Astrocyte of the cerebellum (primary cell): ENCODE measurements at regions not wholly inside any gene's neighbourhood (a gene's known extent, or its start where the extent isn't known, plus 50 kb on each side); places are given as distances from the start of the nearest gene placed in this dataset.

ENCODE experiments used
- DNase-seq: peaks from one replicate; pipeline ENCODE4 v3.0.0-alpha.2; 2011; ENCODE audit warnings: low read depth
- H3K4me3 ChIP-seq: 2 replicates; pipeline ENCODE4 v1.5.1; 2011; ENCODE audit warnings: mild to moderate bottlenecking, low read depth, low read length, moderate library complexity
- CTCF ChIP-seq: IDR thresholded peaks from 2 replicates; pipeline ENCODE4 v1.5.1; 2012; ENCODE audit warnings: low read length, low read depth, moderate library complexity, mild to moderate bottlenecking; ENCODE audit errors: missing control alignments
- in situ Hi-C: cut with HindIII; loops from 2 replicates; pipeline ENCODE4 v1.10.0; 2017; ENCODE audit warnings: low sequenced_read_pairs

- no peak for TF ChIP-seq CTCF
- in situ Hi-C loops, result no loop called here
- DNase-seq, result no peak
- H3K4me3 ChIP-seq, result no peak overlapping the region
Observed at GRCh38 chr10:44237364-44238049, 147.4 kb downstream of the CXCL12 start.

- no peak for DNase-seq
- in situ Hi-C loops, result no loop called here
- no peak for TF ChIP-seq CTCF
- H3K4me3 ChIP-seq, result no peak overlapping the region
Observed at GRCh38 chr10:44235363-44235762, 149.5 kb downstream of the CXCL12 start.

DNA sequence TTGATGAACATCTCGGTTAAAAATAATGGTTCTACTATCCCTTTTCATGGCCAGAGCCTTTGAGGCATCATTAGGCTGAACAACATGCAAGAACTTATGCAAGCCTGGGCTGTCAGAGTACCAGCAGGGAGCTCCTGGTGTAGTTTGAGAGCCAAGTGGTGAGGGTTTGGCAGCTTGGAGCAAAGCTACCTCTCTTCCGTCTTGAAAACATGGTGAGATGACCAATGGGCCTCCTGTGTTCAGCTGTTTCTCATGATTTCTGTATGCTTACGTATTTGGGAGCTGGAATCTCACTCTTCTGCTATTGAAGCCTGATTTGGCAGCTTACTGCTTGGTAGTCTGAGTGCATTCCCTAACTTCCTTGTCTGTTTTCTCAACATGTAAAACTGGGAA, 150.4 kb downstream of the CXCL12 start:
- no peak for TF ChIP-seq CTCF
- in situ Hi-C loops, result no loop called here
- H3K4me3 ChIP-seq, result no peak overlapping the region
- peak; percentile 35 for DNase-seq

DNA sequence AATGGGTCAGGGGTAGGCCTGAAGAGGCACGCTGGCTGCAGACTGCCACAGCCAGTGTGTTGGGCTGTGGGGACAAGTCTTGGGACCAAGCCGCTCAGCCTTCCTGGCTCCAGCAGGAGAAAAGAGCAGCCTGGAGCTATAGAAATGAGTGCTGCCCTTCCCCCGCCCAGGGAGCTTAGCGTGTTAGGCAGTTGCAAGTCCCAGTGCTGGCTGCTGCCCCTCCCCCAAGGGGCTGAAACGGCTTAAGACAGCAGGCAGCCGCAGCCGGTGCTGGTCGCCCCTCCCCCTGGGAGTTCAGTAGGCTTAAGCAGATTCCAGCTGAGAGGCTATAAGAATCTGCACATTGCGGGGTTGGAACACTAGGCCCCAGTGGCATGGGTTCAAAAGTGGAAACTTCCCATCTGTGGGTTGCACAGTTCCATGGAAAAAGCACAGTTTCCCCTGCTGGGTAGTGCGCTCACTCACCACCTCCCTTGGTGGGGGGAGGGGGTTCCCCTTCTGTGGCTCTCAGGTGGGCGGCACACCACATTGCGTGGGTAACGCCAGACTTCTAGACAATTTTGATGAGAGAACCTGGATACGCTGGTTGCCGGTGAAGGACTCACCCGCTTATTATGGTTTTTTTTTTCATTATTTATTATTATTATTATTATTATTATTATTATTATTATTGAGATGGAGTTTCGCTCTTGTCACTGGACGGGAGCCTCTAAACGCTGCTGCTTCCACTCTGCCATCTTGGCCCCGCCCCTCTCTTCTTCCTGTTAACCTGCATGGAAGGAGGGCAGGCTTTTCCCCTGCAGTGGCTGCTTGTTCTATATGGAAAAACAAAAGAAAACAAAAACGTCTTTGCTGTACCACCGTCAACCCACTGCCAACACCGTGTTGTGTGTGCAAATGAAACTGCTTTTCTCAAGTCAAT, 151.1 kb downstream of the CXCL12 start:
- no peak for DNase-seq
- no peak for TF ChIP-seq CTCF
- H3K4me3 ChIP-seq, result no peak overlapping the region
- in situ Hi-C loops, result no loop called here

GRCh38 chr10:44217274-44217820, 167.6 kb downstream of the CXCL12 start:
- no peak for DNase-seq
- H3K4me3 ChIP-seq, result no peak overlapping the region
- TF ChIP-seq CTCF, result no peak
- in situ Hi-C loops, result no loop called here

GRCh38 chr10:44216073-44216472, 168.8 kb downstream of the CXCL12 start:
- no peak overlapping the region for H3K4me3 ChIP-seq
- DNase-seq, result no peak
- in situ Hi-C loops, result no loop called here
- no peak for TF ChIP-seq CTCF
